ENCODE measurements at regions not wholly inside any gene's neighbourhood (a gene's known extent, or its start where the extent isn't known, plus 50 kb on each side); places are given as distances from the start of the nearest gene placed in this dataset.

- no peak for DNase-seq
Measured at GRCh38 chr5:56585999-56586691, 229.2 kb upstream of the MAP3K1 start.

- no peak for DNase-seq
Measured at GRCh38 chr5:56585461-56585860, 229.9 kb upstream of the MAP3K1 start.

- no peak for DNase-seq
Measured at GRCh38 chr5:56581426-56581825, 233.9 kb upstream of the MAP3K1 start.

GRCh38 chr5:56580864-56581263, 234.5 kb upstream of the MAP3K1 start:
- DNase-seq = no peak

- no peak for DNase-seq
Measured at GRCh38 chr5:56575821-56576220, 239.5 kb upstream of the MAP3K1 start.

- no peak for DNase-seq
Measured at GRCh38 chr5:56574778-56575177, 240.6 kb upstream of the MAP3K1 start.

- no peak for DNase-seq
Measured at GRCh38 chr5:56569566-56569965, 245.8 kb upstream of the MAP3K1 start.

GRCh38 chr5:56569076-56569475, 246.3 kb upstream of the MAP3K1 start:
- DNase-seq = no peak

- no peak for DNase-seq
Measured at GRCh38 chr5:56567278-56567677, 248.1 kb upstream of the MAP3K1 start.

- DNase-seq = no peak
Measured at GRCh38 chr5:56566374-56567249, 248.7 kb upstream of the MAP3K1 start.

- no peak for DNase-seq
Measured at GRCh38 chr5:56565644-56566043, 249.7 kb upstream of the MAP3K1 start.

GRCh38 chr5:56565283-56565615, 250.1 kb upstream of the MAP3K1 start:
- no peak for DNase-seq

GRCh38 chr5:56564541-56565282, 250.6 kb upstream of the MAP3K1 start:
- DNase-seq = peak; percentile 37

GRCh38 chr5:56561455-56561854, 253.9 kb upstream of the MAP3K1 start:
- no peak for DNase-seq

GRCh38 chr5:56558131-56558745, 257.1 kb upstream of the MAP3K1 start:
- no peak for DNase-seq

- no peak for DNase-seq
Measured at GRCh38 chr5:56557198-56557597, 258.2 kb upstream of the MAP3K1 start.

GRCh38 chr5:56552612-56553268, 262.6 kb upstream of the MAP3K1 start:
- no peak for DNase-seq

- no peak for DNase-seq
Measured at GRCh38 chr5:56550227-56550626, 265.1 kb upstream of the MAP3K1 start.

GRCh38 chr5:56549096-56549886, 266.1 kb upstream of the MAP3K1 start:
- no peak for DNase-seq

- DNase-seq = no peak
Measured at GRCh38 chr5:56545016-56545415, 270.3 kb upstream of the MAP3K1 start.

GRCh38 chr5:56543441-56544388, 271.6 kb upstream of the MAP3K1 start:
- no peak for DNase-seq
